Peyer's patch (tissue), 4 donors: ENCODE measurements at regions not wholly inside any gene's neighbourhood (a gene's known extent, or its start where the extent isn't known, plus 50 kb on each side); places are given as distances from the start of the nearest gene placed in this dataset.

Source experiments
- POLR2A ChIP-seq, 2 donors: fragments of 450-650 bp; IDR thresholded peaks; one replicate each; pipeline ENCODE4 v1.5.1; 2017; ENCODE audit warnings: antibody characterized with exemption in 2 of 2, mild to moderate bottlenecking in 2 of 2, moderate library complexity in 2 of 2
- TF ChIP-seq, protein P1 (sequence below), 6 experiments: fragments of 450-650 bp in 4 of 6; fragments of 200-600 bp in 2 of 6; sonication (generic) in 1 of 6; IDR thresholded peaks; one replicate each; pipeline ENCODE4 v1.5.1; 2017 to 2019; ENCODE audit warnings: antibody characterized with exemption in 6 of 6, mild to moderate bottlenecking in 3 of 6, moderate library complexity in 1 of 6

- TF ChIP-seq, protein P1, sequence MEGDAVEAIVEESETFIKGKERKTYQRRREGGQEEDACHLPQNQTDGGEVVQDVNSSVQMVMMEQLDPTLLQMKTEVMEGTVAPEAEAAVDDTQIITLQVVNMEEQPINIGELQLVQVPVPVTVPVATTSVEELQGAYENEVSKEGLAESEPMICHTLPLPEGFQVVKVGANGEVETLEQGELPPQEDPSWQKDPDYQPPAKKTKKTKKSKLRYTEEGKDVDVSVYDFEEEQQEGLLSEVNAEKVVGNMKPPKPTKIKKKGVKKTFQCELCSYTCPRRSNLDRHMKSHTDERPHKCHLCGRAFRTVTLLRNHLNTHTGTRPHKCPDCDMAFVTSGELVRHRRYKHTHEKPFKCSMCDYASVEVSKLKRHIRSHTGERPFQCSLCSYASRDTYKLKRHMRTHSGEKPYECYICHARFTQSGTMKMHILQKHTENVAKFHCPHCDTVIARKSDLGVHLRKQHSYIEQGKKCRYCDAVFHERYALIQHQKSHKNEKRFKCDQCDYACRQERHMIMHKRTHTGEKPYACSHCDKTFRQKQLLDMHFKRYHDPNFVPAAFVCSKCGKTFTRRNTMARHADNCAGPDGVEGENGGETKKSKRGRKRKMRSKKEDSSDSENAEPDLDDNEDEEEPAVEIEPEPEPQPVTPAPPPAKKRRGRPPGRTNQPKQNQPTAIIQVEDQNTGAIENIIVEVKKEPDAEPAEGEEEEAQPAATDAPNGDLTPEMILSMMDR (IDR thresholded peaks at IDR 0.05) = no peak
- TF ChIP-seq POLR2A (IDR thresholded peaks at IDR 0.05) = no peak
Measured at GRCh38 chr11:103807806-103808205, 228.6 kb upstream of the DDI1 start.
